Neural crest cell (in vitro differentiated cells): ENCODE measurements at regions not wholly inside any gene's neighbourhood (a gene's known extent, or its start where the extent isn't known, plus 50 kb on each side); places are given as distances from the start of the nearest gene placed in this dataset.
"Not testable (repeated sequence)": the region's sequence is repeated elsewhere in the genome, so short reads cannot be mapped to it uniquely, and the experiment has no call there.

Experiments
- DNase-seq: peaks from one replicate; pipeline ENCODE4 v3.0.0; 2021; ENCODE audit warnings: low read depth, mixed read lengths, low spot score
- H3K27ac Mint-ChIP-seq: one replicate; pipeline ENCODE4 v1.8.0; 2021; ENCODE audit warnings: mild to moderate bottlenecking, mixed read lengths; ENCODE audit not compliant: unreplicated experiment
- H3K27me3 Mint-ChIP-seq: 2 replicates; pipeline ENCODE4 v1.8.0; 2021; ENCODE audit warnings: low read depth, mild to moderate bottlenecking, mixed read lengths
- H3K36me3 Mint-ChIP-seq: 2 replicates; pipeline ENCODE4 v1.8.0; 2021; ENCODE audit warnings: low read depth, mild to moderate bottlenecking, mixed read lengths
- H3K4me1 Mint-ChIP-seq: 2 replicates; pipeline ENCODE4 v1.8.0; 2021; ENCODE audit warnings: mixed read lengths
- H3K4me3 Mint-ChIP-seq: one replicate; pipeline ENCODE4 v1.8.0; 2021; ENCODE audit warnings: mild to moderate bottlenecking, mixed read lengths
- H3K9me3 Mint-ChIP-seq: 2 replicates; pipeline ENCODE4 v1.8.0; 2021; ENCODE audit warnings: mixed read lengths
- CTCF ChIP-seq: fragments of 200-600 bp; sonication (generic); conservative IDR thresholded peaks from 2 replicates; pipeline ENCODE4 v1.5.0; 2021; ENCODE audit warnings: antibody characterized with exemption, mild to moderate bottlenecking

GRCh38 chr9:27679338-27679737 lies 106.1 kb upstream of the C9orf72 start:
- DNase-seq: no peak
- H3K27me3 Mint-ChIP-seq: no peaks in the 10 kb centered on the region
- no peak overlapping the region for H3K27ac Mint-ChIP-seq
- no peaks in the 10 kb centered on the region for H3K36me3 Mint-ChIP-seq
- no peak for TF ChIP-seq CTCF
- peaks cover 20% of the 10 kb centered on the region for H3K4me1 Mint-ChIP-seq
- peaks cover 8% of the 10 kb centered on the region for H3K9me3 Mint-ChIP-seq
- H3K4me3 Mint-ChIP-seq: no peak overlapping the region

DNA sequence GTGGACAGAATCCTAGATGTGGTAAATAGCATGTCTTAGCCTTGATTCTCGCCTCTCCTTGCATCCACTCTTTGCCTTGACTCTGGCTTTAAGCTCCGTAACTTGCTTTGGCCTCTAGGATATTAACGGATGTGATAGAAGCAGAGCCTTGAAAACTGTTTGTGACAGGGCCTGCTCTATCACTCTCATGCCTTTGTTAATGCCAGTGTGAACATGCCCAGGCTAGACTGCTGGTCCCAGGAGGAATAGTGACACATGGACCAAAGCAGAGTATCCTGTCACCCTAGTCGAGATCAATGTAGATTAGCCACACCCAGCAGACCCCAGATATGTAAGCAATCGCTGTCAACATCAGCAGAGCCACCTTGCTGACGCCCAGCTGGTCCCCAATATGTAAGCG lies 109.9 kb upstream of the C9orf72 start:
- no peak overlapping the region for H3K4me3 Mint-ChIP-seq
- peaks cover under 1% of the 10 kb centered on the region for H3K9me3 Mint-ChIP-seq

GRCh38 chr9:27688954-27689353 lies 115.7 kb upstream of the C9orf72 start:
- Mint-ChIP-seq H3K9me3 (peaks cover 3% of the 10 kb centered on the region), H3K4me3 (no peak overlapping the region), H3K36me3 (peaks cover 10% of the 10 kb centered on the region), H3K4me1 (peaks cover 8% of the 10 kb centered on the region), H3K27me3 (no peaks in the 10 kb centered on the region), H3K27ac (no peak overlapping the region)
- no peak for TF ChIP-seq CTCF
- DNase-seq: no peak

More for the DNA sequence above, 109.9 kb upstream of the C9orf72 start:
- Mint-ChIP-seq H3K36me3 (no peaks in the 10 kb centered on the region), H3K27me3 (no peaks in the 10 kb centered on the region), H3K27ac (no peak overlapping the region), H3K4me1 (peaks cover 9% of the 10 kb centered on the region)
- DNase-seq: no peak
- no peak for TF ChIP-seq CTCF

DNA sequence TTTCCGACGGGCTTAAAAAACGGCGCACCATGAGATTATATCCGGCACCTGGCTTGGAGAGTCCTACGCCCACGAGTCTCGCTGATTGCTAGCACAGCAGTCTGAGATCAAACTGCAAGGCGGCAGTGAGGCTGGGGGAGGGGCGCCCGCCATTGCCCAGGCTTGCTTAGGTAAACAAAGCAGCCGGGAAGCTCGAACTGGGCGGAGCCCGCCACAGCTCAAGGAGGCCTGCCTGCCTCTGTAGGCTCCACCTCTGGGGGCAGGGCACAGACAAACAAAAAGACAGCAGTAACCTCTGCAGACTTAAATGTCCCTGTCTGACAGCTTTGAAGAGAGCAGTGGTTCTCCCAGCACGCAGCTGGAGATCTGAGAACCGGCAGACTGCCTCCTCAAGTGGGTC lies 117.5 kb upstream of the C9orf72 start:
- not testable (repeated sequence) for H3K9me3 Mint-ChIP-seq, H3K4me1 Mint-ChIP-seq, H3K27me3 Mint-ChIP-seq, H3K36me3 Mint-ChIP-seq
- peak; percentile 9 for DNase-seq
- Mint-ChIP-seq H3K4me3 (peak overlapping the region; percentile 77), H3K27ac (peak overlapping the region; percentile 65)

DNA sequence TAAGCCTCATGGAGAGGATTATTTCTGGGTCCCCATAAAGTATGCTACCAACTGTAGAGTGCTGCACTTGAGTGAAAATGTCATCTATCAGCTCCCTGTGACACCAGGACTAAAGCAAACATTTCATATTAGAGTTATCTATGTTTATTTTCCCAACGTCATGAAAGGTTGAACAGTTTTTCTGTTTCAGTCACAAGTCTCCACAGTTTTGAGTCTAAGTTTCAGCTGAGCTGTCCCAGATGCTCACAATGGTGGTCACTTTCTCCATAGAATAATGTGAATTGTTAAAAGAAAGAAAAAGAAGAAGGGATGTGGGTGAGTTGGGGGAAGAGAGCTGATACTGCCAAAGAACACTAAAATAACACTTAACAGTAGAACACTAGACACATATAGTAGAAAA lies 126.3 kb upstream of the C9orf72 start:
- peaks cover 3% of the 10 kb centered on the region for H3K4me1 Mint-ChIP-seq
- H3K4me3 Mint-ChIP-seq: no peak overlapping the region
- no peak overlapping the region for H3K27ac Mint-ChIP-seq
- no peaks in the 10 kb centered on the region for H3K9me3 Mint-ChIP-seq
- no peaks in the 10 kb centered on the region for H3K27me3 Mint-ChIP-seq
- DNase-seq: no peak
- H3K36me3 Mint-ChIP-seq: no peaks in the 10 kb centered on the region
- no peak for TF ChIP-seq CTCF

GRCh38 chr9:27701016-27701415 lies 127.7 kb upstream of the C9orf72 start:
- no peak for TF ChIP-seq CTCF
- no peaks in the 10 kb centered on the region for H3K9me3 Mint-ChIP-seq

More at GRCh38 chr9:27701016-27701415, 127.7 kb upstream of the C9orf72 start:
- H3K27ac Mint-ChIP-seq: no peak overlapping the region
- no peak overlapping the region for H3K4me3 Mint-ChIP-seq
- peaks cover 3% of the 10 kb centered on the region for H3K4me1 Mint-ChIP-seq
- no peaks in the 10 kb centered on the region for H3K27me3 Mint-ChIP-seq
- no peaks in the 10 kb centered on the region for H3K36me3 Mint-ChIP-seq
- no peak for DNase-seq
